WTC11 (cell line): ENCODE measurements at regions not wholly inside any gene's neighbourhood (a gene's known extent, or its start where the extent isn't known, plus 50 kb on each side); places are given as distances from the start of the nearest gene placed in this dataset.

Experiments used
- CBFB ChIP-seq: sonication (generic); formaldehyde crosslinking; IDR thresholded peaks from 2 replicates; pipeline ENCODE4 v1.8.1; 2022; ENCODE audit warnings: mild to moderate bottlenecking, low read depth, missing genetic modification reagents
- FOXP1 ChIP-seq: sonication (generic); formaldehyde crosslinking; IDR thresholded peaks from 2 replicates; pipeline ENCODE4 v1.8.0; 2022; ENCODE audit warnings: missing genetic modification reagents, mild to moderate bottlenecking, moderate library complexity, borderline replicate concordance
- KAT7 ChIP-seq: sonication (generic); formaldehyde crosslinking; IDR thresholded peaks from 2 replicates; pipeline ENCODE4 v1.8.1; 2023; ENCODE audit warnings: missing genetic modification reagents, mild to moderate bottlenecking, borderline replicate concordance
- TEAD1 ChIP-seq: sonication (generic); formaldehyde crosslinking; IDR thresholded peaks from 2 replicates; pipeline ENCODE4 v1.8.0; 2022; ENCODE audit warnings: mild to moderate bottlenecking, missing genetic modification reagents
- ZBTB21 ChIP-seq: sonication (generic); formaldehyde crosslinking; IDR thresholded peaks from 2 replicates; pipeline ENCODE4 v1.8.1; 2023; ENCODE audit warnings: mild to moderate bottlenecking, missing genetic modification reagents, borderline replicate concordance
- ZNF396 ChIP-seq: fragments of 250-450 bp; sonication (Bioruptor Pico); IDR thresholded peaks from 2 replicates; pipeline ENCODE4 v1.8.0; 2021; ENCODE audit warnings: mild to moderate bottlenecking, moderate library complexity, borderline replicate concordance
- TF ChIP-seq, protein P1 (sequence below): fragments of 200-600 bp; IDR thresholded peaks from 2 replicates; pipeline ENCODE4 v1.8.0; 2022; ENCODE audit warnings: antibody characterized with exemption
- TF ChIP-seq, protein P2 (sequence below): sonication (generic); formaldehyde crosslinking; IDR thresholded peaks from 2 replicates; pipeline ENCODE4 v1.8.0; 2023; ENCODE audit warnings: missing genetic modification reagents
- TF ChIP-seq, protein P3 (sequence below): sonication (generic); formaldehyde crosslinking; IDR thresholded peaks from 2 replicates; pipeline ENCODE4 v1.8.1; 2023; ENCODE audit warnings: mild to moderate bottlenecking, missing genetic modification reagents, moderate library complexity
- TF ChIP-seq, protein P4 (sequence below): sonication (generic); formaldehyde crosslinking; IDR thresholded peaks from 2 replicates; pipeline ENCODE4 v1.8.1; 2023; ENCODE audit warnings: mild to moderate bottlenecking, missing genetic modification reagents, borderline replicate concordance

DNA sequence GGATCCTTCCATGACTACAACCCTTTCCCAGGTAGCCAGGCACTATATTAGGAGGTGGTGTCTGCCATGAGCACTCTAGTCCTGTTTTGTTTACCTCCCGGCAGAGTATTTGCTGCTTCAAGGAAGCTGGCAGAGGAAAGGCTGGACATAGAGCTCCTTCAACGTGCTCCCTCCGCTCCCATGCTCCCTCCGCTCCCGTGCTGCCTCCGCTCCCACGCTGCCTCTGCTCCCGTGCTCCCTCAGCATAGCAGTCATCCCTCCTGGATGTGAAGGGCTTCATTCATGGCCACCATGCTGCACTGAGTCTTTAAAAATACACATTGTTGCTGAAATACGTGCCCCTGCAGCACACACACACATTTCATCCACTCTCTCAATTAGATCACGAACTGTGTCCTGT lies 181.9 kb upstream of the MYT1L start:
- TF ChIP-seq, protein P1, sequence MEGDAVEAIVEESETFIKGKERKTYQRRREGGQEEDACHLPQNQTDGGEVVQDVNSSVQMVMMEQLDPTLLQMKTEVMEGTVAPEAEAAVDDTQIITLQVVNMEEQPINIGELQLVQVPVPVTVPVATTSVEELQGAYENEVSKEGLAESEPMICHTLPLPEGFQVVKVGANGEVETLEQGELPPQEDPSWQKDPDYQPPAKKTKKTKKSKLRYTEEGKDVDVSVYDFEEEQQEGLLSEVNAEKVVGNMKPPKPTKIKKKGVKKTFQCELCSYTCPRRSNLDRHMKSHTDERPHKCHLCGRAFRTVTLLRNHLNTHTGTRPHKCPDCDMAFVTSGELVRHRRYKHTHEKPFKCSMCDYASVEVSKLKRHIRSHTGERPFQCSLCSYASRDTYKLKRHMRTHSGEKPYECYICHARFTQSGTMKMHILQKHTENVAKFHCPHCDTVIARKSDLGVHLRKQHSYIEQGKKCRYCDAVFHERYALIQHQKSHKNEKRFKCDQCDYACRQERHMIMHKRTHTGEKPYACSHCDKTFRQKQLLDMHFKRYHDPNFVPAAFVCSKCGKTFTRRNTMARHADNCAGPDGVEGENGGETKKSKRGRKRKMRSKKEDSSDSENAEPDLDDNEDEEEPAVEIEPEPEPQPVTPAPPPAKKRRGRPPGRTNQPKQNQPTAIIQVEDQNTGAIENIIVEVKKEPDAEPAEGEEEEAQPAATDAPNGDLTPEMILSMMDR = no peak
- TF ChIP-seq CBFB (CRISPR knock-in tag) (no peak), KAT7 (CRISPR knock-in tag) (no peak), ZNF396 (CRISPR knock-in tag) (no peak), ZBTB21 (no peak), TEAD1 (no peak), FOXP1 (CRISPR knock-in tag) (no peak)
- TF ChIP-seq, protein P2, sequence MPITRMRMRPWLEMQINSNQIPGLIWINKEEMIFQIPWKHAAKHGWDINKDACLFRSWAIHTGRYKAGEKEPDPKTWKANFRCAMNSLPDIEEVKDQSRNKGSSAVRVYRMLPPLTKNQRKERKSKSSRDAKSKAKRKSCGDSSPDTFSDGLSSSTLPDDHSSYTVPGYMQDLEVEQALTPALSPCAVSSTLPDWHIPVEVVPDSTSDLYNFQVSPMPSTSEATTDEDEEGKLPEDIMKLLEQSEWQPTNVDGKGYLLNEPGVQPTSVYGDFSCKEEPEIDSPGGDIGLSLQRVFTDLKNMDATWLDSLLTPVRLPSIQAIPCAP (CRISPR knock-in tag) = no peak
- TF ChIP-seq, protein P3, sequence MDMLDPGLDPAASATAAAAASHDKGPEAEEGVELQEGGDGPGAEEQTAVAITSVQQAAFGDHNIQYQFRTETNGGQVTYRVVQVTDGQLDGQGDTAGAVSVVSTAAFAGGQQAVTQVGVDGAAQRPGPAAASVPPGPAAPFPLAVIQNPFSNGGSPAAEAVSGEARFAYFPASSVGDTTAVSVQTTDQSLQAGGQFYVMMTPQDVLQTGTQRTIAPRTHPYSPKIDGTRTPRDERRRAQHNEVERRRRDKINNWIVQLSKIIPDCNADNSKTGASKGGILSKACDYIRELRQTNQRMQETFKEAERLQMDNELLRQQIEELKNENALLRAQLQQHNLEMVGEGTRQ (CRISPR knock-in tag) = no peak
- TF ChIP-seq, protein P4, sequence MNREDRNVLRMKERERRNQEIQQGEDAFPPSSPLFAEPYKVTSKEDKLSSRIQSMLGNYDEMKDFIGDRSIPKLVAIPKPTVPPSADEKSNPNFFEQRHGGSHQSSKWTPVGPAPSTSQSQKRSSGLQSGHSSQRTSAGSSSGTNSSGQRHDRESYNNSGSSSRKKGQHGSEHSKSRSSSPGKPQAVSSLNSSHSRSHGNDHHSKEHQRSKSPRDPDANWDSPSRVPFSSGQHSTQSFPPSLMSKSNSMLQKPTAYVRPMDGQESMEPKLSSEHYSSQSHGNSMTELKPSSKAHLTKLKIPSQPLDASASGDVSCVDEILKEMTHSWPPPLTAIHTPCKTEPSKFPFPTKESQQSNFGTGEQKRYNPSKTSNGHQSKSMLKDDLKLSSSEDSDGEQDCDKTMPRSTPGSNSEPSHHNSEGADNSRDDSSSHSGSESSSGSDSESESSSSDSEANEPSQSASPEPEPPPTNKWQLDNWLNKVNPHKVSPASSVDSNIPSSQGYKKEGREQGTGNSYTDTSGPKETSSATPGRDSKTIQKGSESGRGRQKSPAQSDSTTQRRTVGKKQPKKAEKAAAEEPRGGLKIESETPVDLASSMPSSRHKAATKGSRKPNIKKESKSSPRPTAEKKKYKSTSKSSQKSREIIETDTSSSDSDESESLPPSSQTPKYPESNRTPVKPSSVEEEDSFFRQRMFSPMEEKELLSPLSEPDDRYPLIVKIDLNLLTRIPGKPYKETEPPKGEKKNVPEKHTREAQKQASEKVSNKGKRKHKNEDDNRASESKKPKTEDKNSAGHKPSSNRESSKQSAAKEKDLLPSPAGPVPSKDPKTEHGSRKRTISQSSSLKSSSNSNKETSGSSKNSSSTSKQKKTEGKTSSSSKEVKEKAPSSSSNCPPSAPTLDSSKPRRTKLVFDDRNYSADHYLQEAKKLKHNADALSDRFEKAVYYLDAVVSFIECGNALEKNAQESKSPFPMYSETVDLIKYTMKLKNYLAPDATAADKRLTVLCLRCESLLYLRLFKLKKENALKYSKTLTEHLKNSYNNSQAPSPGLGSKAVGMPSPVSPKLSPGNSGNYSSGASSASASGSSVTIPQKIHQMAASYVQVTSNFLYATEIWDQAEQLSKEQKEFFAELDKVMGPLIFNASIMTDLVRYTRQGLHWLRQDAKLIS = no peak
